Activated CD8-positive, alpha-beta memory T cell treated with anti-CD3 and anti-CD28 coated beads, Interleukin-2, amount 10 ng/mL, durations not matched to agents 7 days and 5 days (primary cell): ENCODE measurements at regions not wholly inside any gene's neighbourhood (a gene's known extent, or its start where the extent isn't known, plus 50 kb on each side); places are given as distances from the start of the nearest gene placed in this dataset.

Experiments used
- ATAC-seq: fragments of 150-1000 bp; cut with Tn5 transposase; one replicate; pipeline ENCODE4 v1.10.0; 2021; ENCODE audit warnings: moderate library complexity
- CTCF ChIA-PET: fragments of 350-600 bp; sonication (Branson Sonifier 250); formaldehyde crosslinking; loops from one replicate; lab custom pipeline; 2021; ENCODE audit warnings: antibody characterized with exemption; lab: Charles Lee
- DNase-seq: peaks from one replicate; pipeline ENCODE4 v3.0.0-alpha.2; 2020
- H3K27ac Mint-ChIP-seq: one replicate; pipeline ENCODE4 v1.8.0; 2021; ENCODE audit warnings: mild to moderate bottlenecking, mixed read lengths
- H3K27me3 Mint-ChIP-seq: one replicate; pipeline ENCODE4 v1.8.0; 2021; ENCODE audit warnings: mixed read lengths
- H3K36me3 Mint-ChIP-seq: one replicate; pipeline ENCODE4 v1.8.0; 2021; ENCODE audit warnings: mild to moderate bottlenecking, mixed read lengths
- H3K4me1 Mint-ChIP-seq: one replicate; pipeline ENCODE4 v1.8.0; 2021; ENCODE audit warnings: mixed read lengths
- H3K4me3 Mint-ChIP-seq: one replicate; pipeline ENCODE4 v1.8.0; 2021; ENCODE audit warnings: mild to moderate bottlenecking, moderate library complexity, mixed read lengths
- H3K9me3 Mint-ChIP-seq: one replicate; pipeline ENCODE4 v1.8.0; 2022; ENCODE audit warnings: low read depth, mixed read lengths

GRCh38 chr22:48429446-48430020 is 1398.1 kb downstream of the BRD1 start:
- no peak for DNase-seq
- H3K36me3 Mint-ChIP-seq: no peaks in the 10 kb centered on the region
- no peaks in the 10 kb centered on the region for H3K9me3 Mint-ChIP-seq
- CTCF ChIA-PET: no interaction called here
- H3K27me3 Mint-ChIP-seq: no peaks in the 10 kb centered on the region
- H3K4me1 Mint-ChIP-seq: no peaks in the 10 kb centered on the region
- no peak overlapping the region for H3K4me3 Mint-ChIP-seq
- ATAC-seq: no peak
- no peak overlapping the region for H3K27ac Mint-ChIP-seq

- Mint-ChIP-seq H3K4me3 (no peak overlapping the region), H3K27me3 (no peaks in the 10 kb centered on the region), H3K27ac (no peak overlapping the region), H3K36me3 (no peaks in the 10 kb centered on the region), H3K9me3 (no peaks in the 10 kb centered on the region), H3K4me1 (no peaks in the 10 kb centered on the region)
- ATAC-seq: no peak
- CTCF ChIA-PET: no interaction called here
- DNase-seq: no peak
Measured at GRCh38 chr22:48428631-48429371, 1398.9 kb downstream of the BRD1 start.

- CTCF ChIA-PET: no interaction called here
- Mint-ChIP-seq H3K27me3 (no peaks in the 10 kb centered on the region), H3K9me3 (no peaks in the 10 kb centered on the region), H3K36me3 (no peaks in the 10 kb centered on the region), H3K27ac (no peak overlapping the region), H3K4me1 (no peaks in the 10 kb centered on the region), H3K4me3 (no peak overlapping the region)
- no peak for DNase-seq
- no peak for ATAC-seq
Measured at GRCh38 chr22:48427731-48428211, 1399.9 kb downstream of the BRD1 start.

- Mint-ChIP-seq H3K9me3 (no peaks in the 10 kb centered on the region), H3K36me3 (no peaks in the 10 kb centered on the region), H3K27me3 (no peaks in the 10 kb centered on the region), H3K4me3 (no peak overlapping the region), H3K4me1 (no peaks in the 10 kb centered on the region), H3K27ac (no peak overlapping the region)
- CTCF ChIA-PET: no interaction called here
- no peak for ATAC-seq
- no peak for DNase-seq
Measured at GRCh38 chr22:48426466-48427380, 1401.0 kb downstream of the BRD1 start.

- no peaks in the 10 kb centered on the region for H3K9me3 Mint-ChIP-seq
- DNase-seq (no peak), ATAC-seq (no peak)
- no peak overlapping the region for H3K27ac Mint-ChIP-seq
- H3K4me1 Mint-ChIP-seq: no peaks in the 10 kb centered on the region
- no peak overlapping the region for H3K4me3 Mint-ChIP-seq
- CTCF ChIA-PET: no interaction called here
- H3K27me3 Mint-ChIP-seq: no peaks in the 10 kb centered on the region
- H3K36me3 Mint-ChIP-seq: no peaks in the 10 kb centered on the region
Measured at GRCh38 chr22:48425641-48426040, 1402.0 kb downstream of the BRD1 start.

GRCh38 chr22:48425091-48425506 is 1402.6 kb downstream of the BRD1 start:
- no peaks in the 10 kb centered on the region for H3K36me3 Mint-ChIP-seq
- no peaks in the 10 kb centered on the region for H3K27me3 Mint-ChIP-seq
- H3K27ac Mint-ChIP-seq: no peak overlapping the region

GRCh38 chr22:48424661-48425060 is 1403.0 kb downstream of the BRD1 start:
- Mint-ChIP-seq H3K27me3 (no peaks in the 10 kb centered on the region), H3K4me1 (no peaks in the 10 kb centered on the region), H3K27ac (no peak overlapping the region), H3K9me3 (no peaks in the 10 kb centered on the region), H3K36me3 (no peaks in the 10 kb centered on the region), H3K4me3 (no peak overlapping the region)
- no peak for ATAC-seq
- DNase-seq: no peak
- CTCF ChIA-PET: no interaction called here

More at GRCh38 chr22:48425091-48425506, 1402.6 kb downstream of the BRD1 start:
- no peaks in the 10 kb centered on the region for H3K9me3 Mint-ChIP-seq
- H3K4me3 Mint-ChIP-seq: no peak overlapping the region
- H3K4me1 Mint-ChIP-seq: no peaks in the 10 kb centered on the region
- DNase-seq (no peak), ATAC-seq (no peak)
- CTCF ChIA-PET: no interaction called here

- CTCF ChIA-PET: no interaction called here
- Mint-ChIP-seq H3K4me1 (no peaks in the 10 kb centered on the region), H3K27ac (no peak overlapping the region), H3K4me3 (no peak overlapping the region), H3K27me3 (no peaks in the 10 kb centered on the region), H3K9me3 (no peaks in the 10 kb centered on the region), H3K36me3 (no peaks in the 10 kb centered on the region)
- DNase-seq: no peak
- no peak for ATAC-seq
Measured at GRCh38 chr22:48424201-48424627, 1403.5 kb downstream of the BRD1 start.

- Mint-ChIP-seq H3K9me3 (no peaks in the 10 kb centered on the region), H3K36me3 (no peaks in the 10 kb centered on the region), H3K27me3 (no peaks in the 10 kb centered on the region), H3K27ac (no peak overlapping the region), H3K4me1 (no peaks in the 10 kb centered on the region), H3K4me3 (no peak overlapping the region)
- DNase-seq (no peak), ATAC-seq (no peak)
- CTCF ChIA-PET: no interaction called here
Measured at GRCh38 chr22:48423481-48423911, 1404.2 kb downstream of the BRD1 start.

GRCh38 chr22:48422900-48423480 is 1404.7 kb downstream of the BRD1 start:
- no peak overlapping the region for H3K4me3 Mint-ChIP-seq
- no peak for DNase-seq
- no peak for ATAC-seq
- CTCF ChIA-PET: no interaction called here
- H3K9me3 Mint-ChIP-seq: no peaks in the 10 kb centered on the region
- no peak overlapping the region for H3K27ac Mint-ChIP-seq
- no peaks in the 10 kb centered on the region for H3K36me3 Mint-ChIP-seq
- no peaks in the 10 kb centered on the region for H3K27me3 Mint-ChIP-seq
- H3K4me1 Mint-ChIP-seq: no peaks in the 10 kb centered on the region

GRCh38 chr22:48418831-48419230 is 1408.8 kb downstream of the BRD1 start:
- no peak for ATAC-seq
- Mint-ChIP-seq H3K4me3 (no peak overlapping the region), H3K9me3 (no peaks in the 10 kb centered on the region), H3K4me1 (no peaks in the 10 kb centered on the region), H3K36me3 (no peaks in the 10 kb centered on the region), H3K27ac (no peak overlapping the region), H3K27me3 (no peaks in the 10 kb centered on the region)
- CTCF ChIA-PET: no interaction called here
- no peak for DNase-seq

GRCh38 chr22:48417225-48418070 is 1410.2 kb downstream of the BRD1 start:
- DNase-seq (no peak), ATAC-seq (no peak)
- Mint-ChIP-seq H3K36me3 (no peaks in the 10 kb centered on the region), H3K27me3 (no peaks in the 10 kb centered on the region), H3K27ac (no peak overlapping the region), H3K4me1 (no peaks in the 10 kb centered on the region), H3K9me3 (no peaks in the 10 kb centered on the region), H3K4me3 (no peak overlapping the region)
- CTCF ChIA-PET: interaction anchor here (1.3 kb wide), 1 partner anchor 13 kb away, joined by 3 read pairs; no protein-coding TSS in a partner anchor
